MCF 10A (cell line): ENCODE measurements at regions not wholly inside any gene's neighbourhood (a gene's known extent, or its start where the extent isn't known, plus 50 kb on each side); places are given as distances from the start of the nearest gene placed in this dataset.

Experiments
- BruUV-seq: library from RNA; stranded (reverse); fragments of 400-500 nt; replicated peaks from 2 replicates; lab custom pipeline; 2021; lab: Mats Ljungman, UMichigan
- CTCF ChIA-PET: fragments of 300-600 bp; sonication (Branson Sonifier 250); formaldehyde crosslinking; extraction: SDS; loops from one replicate; lab custom pipeline; 2021; ENCODE audit warnings: antibody characterized with exemption, inconsistent platforms; lab: Yijun Ruan, JAX
- POLR2A ChIA-PET: fragments of 300-600, 350-650 bp; sonication (Branson Sonifier 250); formaldehyde crosslinking; extraction: SDS; loops from one replicate; lab custom pipeline; 2020; ENCODE audit warnings: antibody characterized with exemption, inconsistent platforms; lab: Yijun Ruan, JAX
- DNase-seq: peaks from one replicate; pipeline ENCODE4 v3.0.0-alpha.2; 2018; ENCODE audit not compliant: unreplicated experiment
- H3K27ac Mint-ChIP-seq: one replicate; pipeline ENCODE4 v1.8.0; 2022; ENCODE audit warnings: mild to moderate bottlenecking, low read depth, mixed read lengths; ENCODE audit not compliant: unreplicated experiment
- H3K27me3 Mint-ChIP-seq: one replicate; pipeline ENCODE4 v1.8.0; 2022; ENCODE audit warnings: mixed read lengths; ENCODE audit not compliant: insufficient read depth, unreplicated experiment
- H3K36me3 Mint-ChIP-seq: one replicate; pipeline ENCODE4 v1.8.0; 2022; ENCODE audit warnings: mild to moderate bottlenecking, moderate library complexity, mixed read lengths; ENCODE audit not compliant: insufficient read depth, unreplicated experiment
- H3K4me1 Mint-ChIP-seq: one replicate; pipeline ENCODE4 v1.8.0; 2022; ENCODE audit warnings: mixed read lengths; ENCODE audit not compliant: insufficient read depth, unreplicated experiment
- H3K4me3 Mint-ChIP-seq: one replicate; pipeline ENCODE4 v1.8.0; 2022; ENCODE audit warnings: mild to moderate bottlenecking, moderate library complexity, mixed read lengths; ENCODE audit not compliant: unreplicated experiment
- H3K9me3 Mint-ChIP-seq: one replicate; pipeline ENCODE4 v1.8.0; 2022; ENCODE audit warnings: mixed read lengths; ENCODE audit not compliant: unreplicated experiment
- CTCF ChIP-seq: fragments of 200-600 bp; IDR thresholded peaks from one replicate; pipeline ENCODE4 v1.8.0; 2022; ENCODE audit warnings: antibody characterized with exemption, mild to moderate bottlenecking; ENCODE audit not compliant: unreplicated experiment
- intact Hi-C: fragments of 100-400 bp; cut with micrococcal nuclease; formaldehyde crosslinking; loops from 2 replicates; pipeline ENCODE4 v1.14.1; 2022

- no peak for DNase-seq
- Mint-ChIP-seq H3K36me3 (no peaks in the 10 kb centered on the region), H3K9me3 (no peaks in the 10 kb centered on the region), H3K4me1 (peaks cover 12% of the 10 kb centered on the region), H3K4me3 (no peak overlapping the region), H3K27me3 (no peaks in the 10 kb centered on the region), H3K27ac (no peak overlapping the region)
- TF ChIP-seq CTCF = no peak
- POLR2A ChIA-PET = interaction anchor here (0.8 kb wide), 1 partner anchor 293 kb away, joined by 3 read pairs; no protein-coding TSS in a partner anchor
- intact Hi-C loops = no loop called here
- CTCF ChIA-PET = no interaction called here
- no TSS peak for BruUV-seq
These were observed 290.6 kb upstream of the KLF3 start for GRCh38 chr4:38373375-38373774.

GRCh38 chr4:38377195-38377594, 286.8 kb upstream of the KLF3 start:
- BruUV-seq = no TSS peak
- no peak for DNase-seq
- H3K4me3 Mint-ChIP-seq = no peak overlapping the region
- H3K27ac Mint-ChIP-seq = no peak overlapping the region
- intact Hi-C loops = no loop called here
- ChIA-PET POLR2A (no interaction called here), CTCF (no interaction called here)
- no peaks in the 10 kb centered on the region for H3K27me3 Mint-ChIP-seq
- TF ChIP-seq CTCF = no peak
- H3K36me3 Mint-ChIP-seq = no peaks in the 10 kb centered on the region
- H3K9me3 Mint-ChIP-seq = no peaks in the 10 kb centered on the region
- H3K4me1 Mint-ChIP-seq = no peaks in the 10 kb centered on the region

GRCh38 chr4:38378478-38378877, 285.5 kb upstream of the KLF3 start:
- H3K36me3 Mint-ChIP-seq = no peaks in the 10 kb centered on the region
- ChIA-PET CTCF (no interaction called here), POLR2A (no interaction called here)
- no peak for DNase-seq
- H3K27me3 Mint-ChIP-seq = no peaks in the 10 kb centered on the region
- intact Hi-C loops = no loop called here
- H3K9me3 Mint-ChIP-seq = no peaks in the 10 kb centered on the region
- no peaks in the 10 kb centered on the region for H3K4me1 Mint-ChIP-seq
- H3K27ac Mint-ChIP-seq = no peak overlapping the region
- TF ChIP-seq CTCF = no peak
- H3K4me3 Mint-ChIP-seq = no peak overlapping the region
- BruUV-seq = no TSS peak

GRCh38 chr4:38381788-38382187, 282.2 kb upstream of the KLF3 start:
- no peaks in the 10 kb centered on the region for H3K36me3 Mint-ChIP-seq

More at GRCh38 chr4:38381788-38382187, 282.2 kb upstream of the KLF3 start:
- no peaks in the 10 kb centered on the region for H3K27me3 Mint-ChIP-seq
- no TSS peak for BruUV-seq
- H3K4me1 Mint-ChIP-seq = peaks cover 16% of the 10 kb centered on the region
- no peak overlapping the region for H3K4me3 Mint-ChIP-seq
- no peak overlapping the region for H3K27ac Mint-ChIP-seq
- CTCF ChIA-PET = no interaction called here
- no peak for TF ChIP-seq CTCF
- intact Hi-C loops = no loop called here
- no peak for DNase-seq
- POLR2A ChIA-PET = interaction anchor here (0.8 to 1.1 kb wide), 2 partner anchors 16 to 283 kb away, joined by 3 to 5 read pairs; no protein-coding TSS in a partner anchor
- H3K9me3 Mint-ChIP-seq = no peaks in the 10 kb centered on the region
